Naive thymus-derived CD4-positive, alpha-beta T cell (primary cell): ENCODE measurements at regions not wholly inside any gene's neighbourhood (a gene's known extent, or its start where the extent isn't known, plus 50 kb on each side); places are given as distances from the start of the nearest gene placed in this dataset.
"Not testable (repeated sequence)": the region's sequence is repeated elsewhere in the genome, so short reads cannot be mapped to it uniquely, and the experiment has no call there.

Experiments
- ATAC-seq: fragments of 150-1000 bp; cut with Tn5 transposase; 2 replicates; pipeline ENCODE4 v1.10.0; 2021; ENCODE audit warnings: mild to moderate bottlenecking, moderate library complexity
- CTCF ChIA-PET: fragments of 350-600 bp; sonication (Branson Sonifier 250); formaldehyde crosslinking; loops from one replicate; lab custom pipeline; 2021; ENCODE audit warnings: antibody characterized with exemption; lab: Charles Lee
- POLR2A ChIA-PET: fragments of 350-600 bp; sonication (Branson Sonifier 250); formaldehyde crosslinking; loops from one replicate; lab custom pipeline; 2021; ENCODE audit warnings: antibody characterized with exemption, inconsistent platforms; lab: Charles Lee
- DNase-seq, 9 donors: peaks; one replicate each; pipeline versions ENCODE4 v3.0.0 to v3.0.0-alpha.2; 2020 to 2022; ENCODE audit warnings: mixed read lengths in 1 of 9
- H3K27ac ChIP-seq: one replicate; pipeline ENCODE4 v1.7.0; 2013; ENCODE audit warnings: mild to moderate bottlenecking, low read depth, low read length, moderate library complexity
- H3K27me3 ChIP-seq, 2 donors: one replicate each; pipeline ENCODE4 v1.7.0; 2013; ENCODE audit warnings: low read length in 2 of 2, mild to moderate bottlenecking in 2 of 2, moderate library complexity in 2 of 2; ENCODE audit not compliant: control insufficient read depth in 2 of 2, insufficient read depth in 2 of 2
- H3K36me3 ChIP-seq, 3 experiments: 1 replicate in 2 of 3; 2 replicates in 1 of 3; pipeline ENCODE4 v1.7.0; 2013; ENCODE audit warnings: low read length in 3 of 3, mild to moderate bottlenecking in 3 of 3, moderate library complexity in 1 of 3; ENCODE audit not compliant: insufficient read depth in 3 of 3, control insufficient read depth in 2 of 3
- H3K4me1 ChIP-seq, 2 donors: one replicate each; pipeline ENCODE4 v1.7.0; 2013; ENCODE audit warnings: low read length in 2 of 2, mild to moderate bottlenecking in 2 of 2, moderate library complexity in 1 of 2; ENCODE audit not compliant: control insufficient read depth in 2 of 2, insufficient read depth in 2 of 2
- H3K4me3 ChIP-seq: 2 replicates; pipeline ENCODE4 v1.7.0; 2013; ENCODE audit warnings: mild to moderate bottlenecking, low read length
- H3K9me3 ChIP-seq, 3 experiments: 1 replicate in 2 of 3; 2 replicates in 1 of 3; pipeline ENCODE4 v1.7.0; 2013; ENCODE audit warnings: low read length in 3 of 3; ENCODE audit not compliant: control insufficient read depth in 2 of 3
- H3K27ac Mint-ChIP-seq, 9 donors: one replicate each; pipeline ENCODE4 v1.8.0; 2020 to 2022; ENCODE audit warnings: mixed read lengths in 9 of 9, mild to moderate bottlenecking in 8 of 9, moderate library complexity in 5 of 9, inconsistent platforms in 2 of 9
- H3K27me3 Mint-ChIP-seq, 5 donors: one replicate each; pipeline ENCODE4 v1.8.0; 2021 to 2022; ENCODE audit warnings: mixed read lengths in 5 of 5, mild to moderate bottlenecking in 1 of 5
- H3K36me3 Mint-ChIP-seq, 5 donors: one replicate each; pipeline ENCODE4 v1.8.0; 2020 to 2022; ENCODE audit warnings: mixed read lengths in 5 of 5, mild to moderate bottlenecking in 3 of 5, inconsistent platforms in 1 of 5
- H3K4me1 Mint-ChIP-seq, 7 donors: one replicate each; pipeline ENCODE4 v1.8.0; 2020 to 2022; ENCODE audit warnings: mixed read lengths in 7 of 7, mild to moderate bottlenecking in 3 of 7, inconsistent platforms in 1 of 7
- H3K4me3 Mint-ChIP-seq, 10 donors: one replicate each; pipeline ENCODE4 v1.8.0; 2020 to 2022; ENCODE audit warnings: mild to moderate bottlenecking in 10 of 10, mixed read lengths in 10 of 10, moderate library complexity in 6 of 10, inconsistent platforms in 2 of 10
- H3K9me3 Mint-ChIP-seq, 11 donors: one replicate each; pipeline ENCODE4 v1.8.0; 2020 to 2022; ENCODE audit warnings: mixed read lengths in 11 of 11, mild to moderate bottlenecking in 4 of 11, inconsistent platforms in 1 of 11, moderate library complexity in 1 of 11
- intact Hi-C, 2 donors: fragments of 100-400 bp; cut with micrococcal nuclease; formaldehyde crosslinking; loops; one replicate each; pipeline ENCODE4 v1.15.1; 2023

- H3K4me1 ChIP-seq, H3K4me3 Mint-ChIP-seq, H3K27ac Mint-ChIP-seq, H3K36me3 ChIP-seq, H3K36me3 Mint-ChIP-seq, intact Hi-C loops, H3K27me3 ChIP-seq, ATAC-seq, H3K4me3 ChIP-seq, H3K27me3 Mint-ChIP-seq, CTCF ChIA-PET, H3K9me3 ChIP-seq, DNase-seq, H3K27ac ChIP-seq, POLR2A ChIA-PET, H3K4me1 Mint-ChIP-seq: not testable (repeated sequence)
- H3K9me3 Mint-ChIP-seq = peaks cover 0 to 18% (median 9%) of the 10 kb centered on the region in 11 donors
Observed at GRCh38 chr20:7175827-7176226, 408.3 kb downstream of the BMP2 start.

GRCh38 chr20:7178004-7178403 is 410.5 kb downstream of the BMP2 start:
- Histone ChIP-seq H3K4me3 (no peak overlapping the region), H3K27ac (no peak overlapping the region), H3K4me1 (no peaks in the 10 kb centered on the region), H3K36me3 (no peaks in the 10 kb centered on the region), H3K27me3 (no peaks in the 10 kb centered on the region), H3K9me3 (no peaks in the 10 kb centered on the region)
- Mint-ChIP-seq H3K9me3 (peaks cover 2 to 23% (median 13%) of the 10 kb centered on the region in 11 donors), H3K4me3 (no peak overlapping the region), H3K36me3 (peaks cover 0 to 7% (median 0%) of the 10 kb centered on the region in 5 donors), H3K27ac (no peak overlapping the region), H3K4me1 (no peaks in the 10 kb centered on the region), H3K27me3 (no peaks in the 10 kb centered on the region)
- ChIA-PET POLR2A (no interaction called here), CTCF (no interaction called here)
- ATAC-seq (no peak), DNase-seq (no peak)
- intact Hi-C loops = no loop called here

GRCh38 chr20:7180256-7181045 is 413.0 kb downstream of the BMP2 start:
- H3K9me3 ChIP-seq = no peaks in the 10 kb centered on the region
- H3K27ac ChIP-seq = no peak overlapping the region
- no peak overlapping the region for H3K4me3 ChIP-seq
- no peak for ATAC-seq
- Mint-ChIP-seq H3K36me3 (peaks cover 0 to 7% (median 0%) of the 10 kb centered on the region in 5 donors), H3K4me1 (no peaks in the 10 kb centered on the region), H3K27me3 (no peaks in the 10 kb centered on the region), H3K4me3 (no peak overlapping the region), H3K27ac (no peak overlapping the region), H3K9me3 (peaks cover 2 to 41% (median 18%) of the 10 kb centered on the region in 11 donors)
- CTCF ChIA-PET = no interaction called here
- H3K27me3 ChIP-seq = no peaks in the 10 kb centered on the region
- DNase-seq = no peak
- H3K36me3 ChIP-seq = no peaks in the 10 kb centered on the region
- POLR2A ChIA-PET = no interaction called here
- no peaks in the 10 kb centered on the region for H3K4me1 ChIP-seq
- intact Hi-C loops = no loop called here

GRCh38 chr20:7189231-7189630 is 421.7 kb downstream of the BMP2 start:
- H3K4me1 Mint-ChIP-seq = no peaks in the 10 kb centered on the region
- H3K36me3 ChIP-seq = no peaks in the 10 kb centered on the region
- H3K27me3 Mint-ChIP-seq = no peaks in the 10 kb centered on the region
- H3K36me3 Mint-ChIP-seq = no peaks in the 10 kb centered on the region
- ATAC-seq (no peak), DNase-seq (no peak)
- peaks cover 0 to 28% (median 4%) of the 10 kb centered on the region in 11 donors for H3K9me3 Mint-ChIP-seq
- H3K4me1 ChIP-seq = no peaks in the 10 kb centered on the region
- H3K27ac ChIP-seq = no peak overlapping the region
- CTCF ChIA-PET = no interaction called here
- no peaks in the 10 kb centered on the region for H3K9me3 ChIP-seq
- no peaks in the 10 kb centered on the region for H3K27me3 ChIP-seq
- H3K27ac Mint-ChIP-seq = no peak overlapping the region
- intact Hi-C loops = no loop called here
- no peak overlapping the region for H3K4me3 ChIP-seq
- POLR2A ChIA-PET = no interaction called here
- no peak overlapping the region for H3K4me3 Mint-ChIP-seq

- no peaks in the 10 kb centered on the region for H3K36me3 ChIP-seq
- H3K27me3 ChIP-seq = no peaks in the 10 kb centered on the region
- ATAC-seq (no peak), DNase-seq (no peak)
- no peaks in the 10 kb centered on the region for H3K4me1 ChIP-seq
- Mint-ChIP-seq H3K36me3 (no peaks in the 10 kb centered on the region), H3K27me3 (no peaks in the 10 kb centered on the region), H3K4me1 (no peaks in the 10 kb centered on the region), H3K27ac (no peak overlapping the region), H3K4me3 (no peak overlapping the region), H3K9me3 (peaks cover 0 to 19% (median 5%) of the 10 kb centered on the region in 11 donors)
- CTCF ChIA-PET = no interaction called here
- POLR2A ChIA-PET = no interaction called here
- H3K4me3 ChIP-seq = no peak overlapping the region
- no peaks in the 10 kb centered on the region for H3K9me3 ChIP-seq
- H3K27ac ChIP-seq = no peak overlapping the region
- intact Hi-C loops = no loop called here
Observed at GRCh38 chr20:7193681-7194080, 426.2 kb downstream of the BMP2 start.

- H3K27me3 Mint-ChIP-seq = no peaks in the 10 kb centered on the region
- Histone ChIP-seq H3K9me3 (no peaks in the 10 kb centered on the region), H3K27me3 (no peaks in the 10 kb centered on the region), H3K36me3 (no peaks in the 10 kb centered on the region), H3K4me3 (no peak overlapping the region), H3K4me1 (no peaks in the 10 kb centered on the region), H3K27ac (no peak overlapping the region)
- no peak overlapping the region for H3K4me3 Mint-ChIP-seq
- peaks cover 0 to 14% (median 5%) of the 10 kb centered on the region in 11 donors for H3K9me3 Mint-ChIP-seq
- no peaks in the 10 kb centered on the region for H3K36me3 Mint-ChIP-seq
- DNase-seq (no peak), ATAC-seq (no peak)
- no peaks in the 10 kb centered on the region for H3K4me1 Mint-ChIP-seq
- intact Hi-C loops = no loop called here
- H3K27ac Mint-ChIP-seq = no peak overlapping the region
- POLR2A ChIA-PET = no interaction called here
- CTCF ChIA-PET = no interaction called here
Observed at GRCh38 chr20:7195704-7196103, 428.2 kb downstream of the BMP2 start.

- DNase-seq = no peak
- no peak for ATAC-seq
- no peaks in the 10 kb centered on the region for H3K36me3 ChIP-seq
- no peak overlapping the region for H3K4me3 ChIP-seq
- no peak overlapping the region for H3K4me3 Mint-ChIP-seq
- intact Hi-C loops = no loop called here
- H3K9me3 Mint-ChIP-seq = peaks cover 0 to 6% (median 4%) of the 10 kb centered on the region in 11 donors
- POLR2A ChIA-PET = no interaction called here
- no peaks in the 10 kb centered on the region for H3K27me3 ChIP-seq
- CTCF ChIA-PET = no interaction called here
- no peaks in the 10 kb centered on the region for H3K36me3 Mint-ChIP-seq
- no peaks in the 10 kb centered on the region for H3K27me3 Mint-ChIP-seq
- H3K9me3 ChIP-seq = no peaks in the 10 kb centered on the region
- no peak overlapping the region for H3K27ac Mint-ChIP-seq
- no peaks in the 10 kb centered on the region for H3K4me1 Mint-ChIP-seq
- H3K27ac ChIP-seq = no peak overlapping the region
- no peaks in the 10 kb centered on the region for H3K4me1 ChIP-seq
Observed at GRCh38 chr20:7196481-7196880, 429.0 kb downstream of the BMP2 start.
